Neural progenitor cell (in vitro differentiated cells): ENCODE measurements at regions not wholly inside any gene's neighbourhood (a gene's known extent, or its start where the extent isn't known, plus 50 kb on each side); places are given as distances from the start of the nearest gene placed in this dataset.

Experiments used
- DNase-seq: peaks from one replicate; pipeline ENCODE4 v3.0.0-alpha.2; 2016; ENCODE audit warnings: low spot score
- H2AFZ ChIP-seq: fragments of 200-600 bp; sonication (generic); replicated peaks from 2 replicates; pipeline ENCODE4 v1.6.1; 2016; ENCODE audit warnings: antibody characterized with exemption
- H3F3A ChIP-seq: fragments of 200-600 bp; sonication (generic); 2 replicates; pipeline ENCODE4 v1.6.1; 2016; ENCODE audit warnings: antibody characterized with exemption, low read depth
- H3K27ac ChIP-seq: fragments of 200-600 bp; sonication (generic); 2 replicates; pipeline ENCODE4 v1.5.1; 2016; ENCODE audit warnings: mild to moderate bottlenecking
- H3K27me3 ChIP-seq: fragments of 200-600 bp; sonication (generic); 2 replicates; pipeline ENCODE4 v1.6.1; 2016; ENCODE audit warnings: mild to moderate bottlenecking, moderate library complexity
- H3K36me3 ChIP-seq: fragments of 200-600 bp; sonication (generic); 2 replicates; pipeline ENCODE4 v1.5.1; 2016
- H3K4me1 ChIP-seq: fragments of 200-600 bp; sonication (generic); 2 replicates; pipeline ENCODE4 v1.6.1; 2016; ENCODE audit warnings: mixed run types
- H3K4me2 ChIP-seq: fragments of 200-600 bp; sonication (generic); 2 replicates; pipeline ENCODE4 v1.6.1; 2016
- H3K4me3 ChIP-seq: fragments of 200-600 bp; sonication (generic); 2 replicates; pipeline ENCODE4 v1.5.1; 2016
- H3K79me2 ChIP-seq: fragments of 200-600 bp; sonication (generic); 2 replicates; pipeline ENCODE4 v1.6.1; 2016; ENCODE audit warnings: low read depth
- H3K9ac ChIP-seq: fragments of 200-600 bp; sonication (generic); 2 replicates; pipeline ENCODE4 v1.6.1; 2016
- H3K9me3 ChIP-seq: fragments of 200-600 bp; sonication (generic); 2 replicates; pipeline ENCODE4 v1.5.1; 2016; ENCODE audit warnings: low read depth
- H4K20me1 ChIP-seq: fragments of 200-600 bp; sonication (generic); 2 replicates; pipeline ENCODE4 v1.6.1; 2016; ENCODE audit warnings: low read depth
- H3K27ac Mint-ChIP-seq: 3 replicates; pipeline ENCODE4 v1.8.0; 2021; ENCODE audit warnings: mixed read lengths
- H3K27me3 Mint-ChIP-seq: 2 replicates; pipeline ENCODE4 v1.8.0; 2022; ENCODE audit warnings: low read depth, mild to moderate bottlenecking, inconsistent platforms, moderate library complexity, mixed read lengths; ENCODE audit not compliant: insufficient read depth
- H3K36me3 Mint-ChIP-seq: 3 replicates; pipeline ENCODE4 v1.8.0; 2021; ENCODE audit warnings: mixed read lengths
- H3K4me1 Mint-ChIP-seq: 3 replicates; pipeline ENCODE4 v1.8.0; 2021; ENCODE audit warnings: mixed read lengths
- H3K4me3 Mint-ChIP-seq: 3 replicates; pipeline ENCODE4 v1.8.0; 2021; ENCODE audit warnings: mild to moderate bottlenecking, moderate library complexity, mixed read lengths
- H3K9me3 Mint-ChIP-seq: 3 replicates; pipeline ENCODE4 v1.8.0; 2020; ENCODE audit warnings: mixed read lengths
- CTCF ChIP-seq: fragments of 200-600 bp; sonication (generic); IDR thresholded peaks from 2 replicates; pipeline ENCODE4 v1.5.1; 2017; ENCODE audit warnings: antibody characterized with exemption, mild to moderate bottlenecking
- EZH2 ChIP-seq: fragments of 200-600 bp; sonication (generic); IDR thresholded peaks from 2 replicates; pipeline ENCODE4 v1.6.1; 2017; ENCODE audit warnings: antibody characterized with exemption, mild to moderate bottlenecking, moderate library complexity
- EZH2phosphoT487 ChIP-seq: fragments of 200-600 bp; sonication (generic); IDR thresholded peaks from 2 replicates; pipeline ENCODE4 v1.6.1; 2017; ENCODE audit warnings: antibody characterized with exemption

GRCh38 chrX:906586-906985, 276.0 kb downstream of the SHOX start:
- Histone ChIP-seq H3F3A (no peaks in the 10 kb centered on the region), H3K4me2 (no peak overlapping the region), H3K36me3 (no peaks in the 10 kb centered on the region), H2AFZ (no peak overlapping the region), H3K9ac (no peak overlapping the region), H3K4me1 (no peaks in the 10 kb centered on the region), H3K79me2 (no peaks in the 10 kb centered on the region), H3K27me3 (no peaks in the 10 kb centered on the region), H3K9me3 (no peaks in the 10 kb centered on the region), H3K27ac (no peak overlapping the region), H3K4me3 (no peak overlapping the region), H4K20me1 (no peaks in the 10 kb centered on the region)
- Mint-ChIP-seq H3K36me3 (no peaks in the 10 kb centered on the region), H3K9me3 (peaks cover 12% of the 10 kb centered on the region), H3K27me3 (peaks cover 2% of the 10 kb centered on the region), H3K27ac (no peak overlapping the region), H3K4me3 (no peak overlapping the region), H3K4me1 (peaks cover 2% of the 10 kb centered on the region)
- no peak for TF ChIP-seq CTCF
- TF ChIP-seq EZH2phosphoT487, result no peak
- no peak for TF ChIP-seq EZH2
- DNase-seq, result no peak

GRCh38 chrX:905848-906566, 275.4 kb downstream of the SHOX start:
- H3K9me3 ChIP-seq, result no peaks in the 10 kb centered on the region
- Mint-ChIP-seq H3K36me3 (no peaks in the 10 kb centered on the region), H3K4me3 (no peak overlapping the region), H3K4me1 (peaks cover 2% of the 10 kb centered on the region), H3K27me3 (peaks cover 2% of the 10 kb centered on the region), H3K27ac (no peak overlapping the region), H3K9me3 (peaks cover 12% of the 10 kb centered on the region)
- no peaks in the 10 kb centered on the region for H3K36me3 ChIP-seq
- H2AFZ ChIP-seq, result no peak overlapping the region
- H3K4me3 ChIP-seq, result no peak overlapping the region
- H3K9ac ChIP-seq, result no peak overlapping the region
- no peaks in the 10 kb centered on the region for H3K27me3 ChIP-seq
- H3K4me2 ChIP-seq, result no peak overlapping the region
- TF ChIP-seq CTCF (no peak), EZH2 (no peak), EZH2phosphoT487 (no peak)
- no peaks in the 10 kb centered on the region for H3F3A ChIP-seq
- no peak for DNase-seq
- no peaks in the 10 kb centered on the region for H3K4me1 ChIP-seq
- H4K20me1 ChIP-seq, result no peaks in the 10 kb centered on the region
- no peaks in the 10 kb centered on the region for H3K79me2 ChIP-seq
- no peak overlapping the region for H3K27ac ChIP-seq

GRCh38 chrX:903116-903515, 272.5 kb downstream of the SHOX start:
- no peak overlapping the region for H3K9ac ChIP-seq
- H3K27me3 ChIP-seq, result no peaks in the 10 kb centered on the region
- H3K4me3 ChIP-seq, result no peak overlapping the region
- no peak for DNase-seq
- peaks cover 15% of the 10 kb centered on the region for H3K9me3 Mint-ChIP-seq
- no peak overlapping the region for H3K4me3 Mint-ChIP-seq
- peaks cover 2% of the 10 kb centered on the region for H3K27me3 Mint-ChIP-seq
- H3K79me2 ChIP-seq, result no peaks in the 10 kb centered on the region
- no peak overlapping the region for H3K4me2 ChIP-seq
- H3K9me3 ChIP-seq, result no peaks in the 10 kb centered on the region
- H3K4me1 Mint-ChIP-seq, result peaks cover 2% of the 10 kb centered on the region
- H3K36me3 ChIP-seq, result no peaks in the 10 kb centered on the region
- H4K20me1 ChIP-seq, result no peaks in the 10 kb centered on the region
- TF ChIP-seq CTCF (no peak), EZH2phosphoT487 (no peak), EZH2 (no peak)
- H2AFZ ChIP-seq, result no peak overlapping the region
- H3K27ac Mint-ChIP-seq, result no peak overlapping the region
- no peaks in the 10 kb centered on the region for H3F3A ChIP-seq
- no peak overlapping the region for H3K27ac ChIP-seq
- H3K36me3 Mint-ChIP-seq, result no peaks in the 10 kb centered on the region
- H3K4me1 ChIP-seq, result no peaks in the 10 kb centered on the region
